Thoracic aorta (tissue), 2 donors: ENCODE measurements at regions not wholly inside any gene's neighbourhood (a gene's known extent, or its start where the extent isn't known, plus 50 kb on each side); places are given as distances from the start of the nearest gene placed in this dataset.

ENCODE experiments used
- ATAC-seq: fragments of 150-250 bp; one replicate; pipeline ENCODE4 v1.8.0; 2017; ENCODE audit warnings: low read depth; ENCODE audit not compliant: insufficient number of reproducible peaks, low FRiP score
- DNase-seq: peaks from one replicate; pipeline ENCODE4 v3.0.0-alpha.2; 2020; ENCODE audit warnings: low spot score
- H3K27ac ChIP-seq, 2 donors: fragments of 200-600 bp; sonication (generic); 1 replicate in 1 of 2; 2 replicates in 1 of 2; pipeline ENCODE4 v1.5.1; 2016; ENCODE audit warnings: mild to moderate bottlenecking in 2 of 2, moderate library complexity in 2 of 2
- H3K27me3 ChIP-seq: fragments of 200-600 bp; sonication (generic); replicated peaks from 2 replicates; pipeline ENCODE4 v1.6.0; 2016; ENCODE audit warnings: mild to moderate bottlenecking; ENCODE audit not compliant: insufficient read depth
- H3K36me3 ChIP-seq: fragments of 200-600 bp; sonication (generic); one replicate; pipeline ENCODE4 v1.5.1; 2016
- H3K4me1 ChIP-seq, 2 donors: fragments of 200-600 bp; sonication (generic); 1 replicate in 1 of 2; 2 replicates in 1 of 2; pipeline versions ENCODE4 v1.5.1 to v1.6.0; 2016; ENCODE audit warnings: low read depth in 2 of 2, mild to moderate bottlenecking in 1 of 2; ENCODE audit not compliant: control insufficient read depth in 1 of 2
- H3K4me3 ChIP-seq: fragments of 200-600 bp; sonication (generic); 2 replicates; pipeline ENCODE4 v1.5.1; 2016; ENCODE audit warnings: mild to moderate bottlenecking
- H3K9me3 ChIP-seq: fragments of 200-600 bp; sonication (generic); 2 replicates; pipeline ENCODE4 v1.5.1; 2016
- CTCF ChIP-seq: fragments of 200-600 bp; sonication (generic); IDR thresholded peaks from one replicate; pipeline ENCODE4 v1.5.1; 2019; ENCODE audit warnings: antibody characterized with exemption

GRCh38 chr3:70517124-70517890 is 204.9 kb upstream of the MDFIC2 start:
- H3K9me3 ChIP-seq: no peaks in the 10 kb centered on the region
- H3K27ac ChIP-seq: no peak overlapping the region
- H3K4me3 ChIP-seq: no peak overlapping the region
- H3K36me3 ChIP-seq: no peaks in the 10 kb centered on the region
- ATAC-seq (no peak), DNase-seq (no peak)
- H3K27me3 ChIP-seq: no peaks in the 10 kb centered on the region
- TF ChIP-seq CTCF: no peak
- H3K4me1 ChIP-seq: peaks cover 0 to 13% of the 10 kb centered on the region in 2 donors

GRCh38 chr3:70516076-70516475 is 203.6 kb upstream of the MDFIC2 start:
- H3K4me3 ChIP-seq: no peak overlapping the region
- no peak for TF ChIP-seq CTCF

GRCh38 chr3:70507486-70507885 is 195.0 kb upstream of the MDFIC2 start:
- no peaks in the 10 kb centered on the region for H3K36me3 ChIP-seq
- H3K4me1 ChIP-seq: no peaks in the 10 kb centered on the region
- DNase-seq: no peak
- no peak for ATAC-seq
- no peak overlapping the region for H3K4me3 ChIP-seq
- H3K9me3 ChIP-seq: no peaks in the 10 kb centered on the region
- H3K27ac ChIP-seq: no peak overlapping the region
- H3K27me3 ChIP-seq: no peaks in the 10 kb centered on the region
- TF ChIP-seq CTCF: no peak

More at GRCh38 chr3:70516076-70516475, 203.6 kb upstream of the MDFIC2 start:
- no peaks in the 10 kb centered on the region for H3K36me3 ChIP-seq
- H3K27me3 ChIP-seq: no peaks in the 10 kb centered on the region
- H3K9me3 ChIP-seq: no peaks in the 10 kb centered on the region
- ATAC-seq: no peak
- no peak overlapping the region for H3K27ac ChIP-seq
- DNase-seq: no peak
- peaks cover 0 to 13% of the 10 kb centered on the region in 2 donors for H3K4me1 ChIP-seq

GRCh38 chr3:70506775-70507174 is 194.3 kb upstream of the MDFIC2 start:
- no peak for DNase-seq
- TF ChIP-seq CTCF: no peak
- no peaks in the 10 kb centered on the region for H3K4me1 ChIP-seq
- H3K27ac ChIP-seq: no peak overlapping the region
- H3K9me3 ChIP-seq: no peaks in the 10 kb centered on the region
- H3K36me3 ChIP-seq: no peaks in the 10 kb centered on the region
- H3K4me3 ChIP-seq: no peak overlapping the region
- no peak for ATAC-seq
- no peaks in the 10 kb centered on the region for H3K27me3 ChIP-seq

- Histone ChIP-seq H3K9me3 (no peaks in the 10 kb centered on the region), H3K27me3 (no peaks in the 10 kb centered on the region), H3K36me3 (no peaks in the 10 kb centered on the region), H3K4me1 (no peaks in the 10 kb centered on the region), H3K27ac (no peak overlapping the region), H3K4me3 (no peak overlapping the region)
- DNase-seq (no peak), ATAC-seq (no peak)
- no peak for TF ChIP-seq CTCF
Measured at GRCh38 chr3:70501561-70501960, 189.1 kb upstream of the MDFIC2 start.
